Neural progenitor cell (in vitro differentiated cells): ENCODE measurements at regions not wholly inside any gene's neighbourhood (a gene's known extent, or its start where the extent isn't known, plus 50 kb on each side); places are given as distances from the start of the nearest gene placed in this dataset.

Experiments
- DNase-seq: peaks from one replicate; pipeline ENCODE4 v3.0.0-alpha.2; 2016; ENCODE audit warnings: low spot score
- H2AFZ ChIP-seq: fragments of 200-600 bp; sonication (generic); replicated peaks from 2 replicates; pipeline ENCODE4 v1.6.1; 2016; ENCODE audit warnings: antibody characterized with exemption
- H3F3A ChIP-seq: fragments of 200-600 bp; sonication (generic); 2 replicates; pipeline ENCODE4 v1.6.1; 2016; ENCODE audit warnings: antibody characterized with exemption, low read depth
- H3K27ac ChIP-seq: fragments of 200-600 bp; sonication (generic); 2 replicates; pipeline ENCODE4 v1.5.1; 2016; ENCODE audit warnings: mild to moderate bottlenecking
- H3K27me3 ChIP-seq: fragments of 200-600 bp; sonication (generic); 2 replicates; pipeline ENCODE4 v1.6.1; 2016; ENCODE audit warnings: mild to moderate bottlenecking, moderate library complexity
- H3K36me3 ChIP-seq: fragments of 200-600 bp; sonication (generic); 2 replicates; pipeline ENCODE4 v1.5.1; 2016
- H3K4me1 ChIP-seq: fragments of 200-600 bp; sonication (generic); 2 replicates; pipeline ENCODE4 v1.6.1; 2016; ENCODE audit warnings: mixed run types
- H3K4me2 ChIP-seq: fragments of 200-600 bp; sonication (generic); 2 replicates; pipeline ENCODE4 v1.6.1; 2016
- H3K4me3 ChIP-seq: fragments of 200-600 bp; sonication (generic); 2 replicates; pipeline ENCODE4 v1.5.1; 2016
- H3K79me2 ChIP-seq: fragments of 200-600 bp; sonication (generic); 2 replicates; pipeline ENCODE4 v1.6.1; 2016; ENCODE audit warnings: low read depth
- H3K9ac ChIP-seq: fragments of 200-600 bp; sonication (generic); 2 replicates; pipeline ENCODE4 v1.6.1; 2016
- H3K9me3 ChIP-seq: fragments of 200-600 bp; sonication (generic); 2 replicates; pipeline ENCODE4 v1.5.1; 2016; ENCODE audit warnings: low read depth
- H4K20me1 ChIP-seq: fragments of 200-600 bp; sonication (generic); 2 replicates; pipeline ENCODE4 v1.6.1; 2016; ENCODE audit warnings: low read depth
- H3K27ac Mint-ChIP-seq: 3 replicates; pipeline ENCODE4 v1.8.0; 2021; ENCODE audit warnings: mixed read lengths
- H3K27me3 Mint-ChIP-seq: 2 replicates; pipeline ENCODE4 v1.8.0; 2022; ENCODE audit warnings: low read depth, mild to moderate bottlenecking, inconsistent platforms, moderate library complexity, mixed read lengths; ENCODE audit not compliant: insufficient read depth
- H3K36me3 Mint-ChIP-seq: 3 replicates; pipeline ENCODE4 v1.8.0; 2021; ENCODE audit warnings: mixed read lengths
- H3K4me1 Mint-ChIP-seq: 3 replicates; pipeline ENCODE4 v1.8.0; 2021; ENCODE audit warnings: mixed read lengths
- H3K4me3 Mint-ChIP-seq: 3 replicates; pipeline ENCODE4 v1.8.0; 2021; ENCODE audit warnings: mild to moderate bottlenecking, moderate library complexity, mixed read lengths
- H3K9me3 Mint-ChIP-seq: 3 replicates; pipeline ENCODE4 v1.8.0; 2020; ENCODE audit warnings: mixed read lengths
- EZH2 ChIP-seq: fragments of 200-600 bp; sonication (generic); IDR thresholded peaks from 2 replicates; pipeline ENCODE4 v1.6.1; 2017; ENCODE audit warnings: antibody characterized with exemption, mild to moderate bottlenecking, moderate library complexity
- EZH2phosphoT487 ChIP-seq: fragments of 200-600 bp; sonication (generic); IDR thresholded peaks from 2 replicates; pipeline ENCODE4 v1.6.1; 2017; ENCODE audit warnings: antibody characterized with exemption
- TF ChIP-seq, protein P1 (sequence below): fragments of 200-600 bp; sonication (generic); IDR thresholded peaks from 2 replicates; pipeline ENCODE4 v1.5.1; 2017; ENCODE audit warnings: antibody characterized with exemption, mild to moderate bottlenecking

DNA sequence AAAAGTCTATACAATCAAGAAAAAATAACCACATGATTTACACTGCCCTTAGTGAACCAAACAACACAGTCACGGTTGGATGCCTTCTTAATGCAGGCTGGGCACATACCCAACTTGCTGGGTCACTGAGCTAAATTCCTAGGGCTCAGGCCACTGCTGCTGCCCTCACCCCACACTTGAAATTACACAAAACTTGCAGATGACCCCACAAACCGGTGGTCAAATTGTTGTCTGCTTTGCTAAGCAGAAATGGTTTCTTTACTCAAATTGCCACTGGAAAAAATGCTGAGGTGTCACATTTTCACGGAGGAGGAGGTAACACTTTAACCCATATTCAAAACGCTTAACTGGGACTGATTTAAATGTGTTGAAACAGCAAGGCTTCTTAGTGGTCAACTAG lies 62.4 kb downstream of the HMHB1 start:
- Histone ChIP-seq H3K79me2 (no peaks in the 10 kb centered on the region), H4K20me1 (no peaks in the 10 kb centered on the region), H3F3A (no peaks in the 10 kb centered on the region), H3K36me3 (no peaks in the 10 kb centered on the region), H3K4me2 (no peak overlapping the region), H3K9me3 (no peaks in the 10 kb centered on the region), H3K9ac (no peak overlapping the region), H3K27ac (no peak overlapping the region), H3K4me3 (no peak overlapping the region), H3K27me3 (no peaks in the 10 kb centered on the region), H2AFZ (no peak overlapping the region), H3K4me1 (peaks cover 4% of the 10 kb centered on the region)
- Mint-ChIP-seq H3K36me3 (no peaks in the 10 kb centered on the region), H3K27ac (no peak overlapping the region), H3K4me3 (no peak overlapping the region), H3K4me1 (peaks cover 5% of the 10 kb centered on the region), H3K27me3 (no peaks in the 10 kb centered on the region), H3K9me3 (no peaks in the 10 kb centered on the region)
- DNase-seq = no peak
- TF ChIP-seq, protein P1, sequence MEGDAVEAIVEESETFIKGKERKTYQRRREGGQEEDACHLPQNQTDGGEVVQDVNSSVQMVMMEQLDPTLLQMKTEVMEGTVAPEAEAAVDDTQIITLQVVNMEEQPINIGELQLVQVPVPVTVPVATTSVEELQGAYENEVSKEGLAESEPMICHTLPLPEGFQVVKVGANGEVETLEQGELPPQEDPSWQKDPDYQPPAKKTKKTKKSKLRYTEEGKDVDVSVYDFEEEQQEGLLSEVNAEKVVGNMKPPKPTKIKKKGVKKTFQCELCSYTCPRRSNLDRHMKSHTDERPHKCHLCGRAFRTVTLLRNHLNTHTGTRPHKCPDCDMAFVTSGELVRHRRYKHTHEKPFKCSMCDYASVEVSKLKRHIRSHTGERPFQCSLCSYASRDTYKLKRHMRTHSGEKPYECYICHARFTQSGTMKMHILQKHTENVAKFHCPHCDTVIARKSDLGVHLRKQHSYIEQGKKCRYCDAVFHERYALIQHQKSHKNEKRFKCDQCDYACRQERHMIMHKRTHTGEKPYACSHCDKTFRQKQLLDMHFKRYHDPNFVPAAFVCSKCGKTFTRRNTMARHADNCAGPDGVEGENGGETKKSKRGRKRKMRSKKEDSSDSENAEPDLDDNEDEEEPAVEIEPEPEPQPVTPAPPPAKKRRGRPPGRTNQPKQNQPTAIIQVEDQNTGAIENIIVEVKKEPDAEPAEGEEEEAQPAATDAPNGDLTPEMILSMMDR = no peak
- TF ChIP-seq EZH2 (no peak), EZH2phosphoT487 (no peak)

DNA sequence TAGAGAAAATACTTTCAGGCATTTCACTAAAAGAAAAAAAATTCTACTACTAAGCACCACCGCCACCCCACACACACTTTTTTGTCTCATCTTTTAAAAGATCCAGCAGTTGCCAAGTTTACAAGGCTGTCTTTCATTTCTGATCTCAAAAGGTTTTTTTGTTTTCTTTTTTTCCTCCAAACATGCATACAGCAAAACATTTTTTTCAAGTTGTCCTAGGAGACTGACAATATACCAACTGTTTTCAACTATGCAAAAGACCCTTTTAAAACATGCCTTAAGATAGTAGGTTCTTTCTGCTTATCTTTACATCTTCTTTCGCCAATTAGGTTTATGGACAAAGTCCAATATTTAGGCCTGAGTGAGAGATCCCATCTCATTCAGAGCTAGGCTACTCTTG lies 65.2 kb downstream of the HMHB1 start:
- Histone ChIP-seq H3K4me2 (no peak overlapping the region), H2AFZ (no peak overlapping the region), H3K9me3 (no peaks in the 10 kb centered on the region), H3F3A (no peaks in the 10 kb centered on the region), H3K27ac (no peak overlapping the region), H3K36me3 (no peaks in the 10 kb centered on the region), H4K20me1 (no peaks in the 10 kb centered on the region), H3K4me1 (peaks cover 8% of the 10 kb centered on the region), H3K27me3 (no peaks in the 10 kb centered on the region), H3K4me3 (no peak overlapping the region), H3K9ac (no peak overlapping the region), H3K79me2 (no peaks in the 10 kb centered on the region)
- no peak overlapping the region for H3K4me3 Mint-ChIP-seq
- no peaks in the 10 kb centered on the region for H3K9me3 Mint-ChIP-seq
- no peak for DNase-seq
- peaks cover 5% of the 10 kb centered on the region for H3K4me1 Mint-ChIP-seq
- no peaks in the 10 kb centered on the region for H3K36me3 Mint-ChIP-seq
- no peak overlapping the region for H3K27ac Mint-ChIP-seq
- peaks cover 3% of the 10 kb centered on the region for H3K27me3 Mint-ChIP-seq
- TF ChIP-seq, protein P1 = no peak
- TF ChIP-seq EZH2 (no peak), EZH2phosphoT487 (no peak)

DNA sequence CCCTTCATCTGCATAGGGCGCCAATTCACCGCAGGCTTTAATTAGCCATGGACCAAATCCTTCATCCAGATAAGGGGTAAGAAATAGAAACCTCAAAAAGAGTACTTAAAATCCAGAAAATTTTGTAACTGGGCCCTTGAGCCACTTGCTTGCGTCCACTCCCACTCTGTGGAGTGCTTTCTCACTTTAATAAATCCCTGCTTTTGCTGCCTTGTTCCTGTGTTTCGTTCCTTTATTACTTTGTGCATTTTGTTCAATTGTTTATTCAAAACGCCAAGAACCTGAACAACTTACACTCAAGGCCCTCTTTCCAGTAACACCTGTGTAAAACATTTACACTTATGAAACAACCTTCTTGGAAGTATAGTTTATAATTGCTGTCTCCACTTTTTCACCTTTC lies 66.5 kb downstream of the HMHB1 start:
- Histone ChIP-seq H3K9me3 (no peaks in the 10 kb centered on the region), H3K79me2 (no peaks in the 10 kb centered on the region), H3K27me3 (no peaks in the 10 kb centered on the region), H3F3A (no peaks in the 10 kb centered on the region), H3K27ac (no peak overlapping the region), H3K4me1 (peaks cover 8% of the 10 kb centered on the region), H4K20me1 (no peaks in the 10 kb centered on the region), H3K9ac (no peak overlapping the region), H3K36me3 (no peaks in the 10 kb centered on the region), H3K4me3 (no peak overlapping the region), H3K4me2 (no peak overlapping the region), H2AFZ (no peak overlapping the region)
- DNase-seq = no peak
- peaks cover 3% of the 10 kb centered on the region for H3K27me3 Mint-ChIP-seq
- H3K9me3 Mint-ChIP-seq = no peaks in the 10 kb centered on the region
- no peak overlapping the region for H3K27ac Mint-ChIP-seq
- no peak overlapping the region for H3K4me3 Mint-ChIP-seq
- TF ChIP-seq EZH2 (no peak), EZH2phosphoT487 (no peak)
- TF ChIP-seq, protein P1 = no peak
- H3K36me3 Mint-ChIP-seq = no peaks in the 10 kb centered on the region
- peaks cover 5% of the 10 kb centered on the region for H3K4me1 Mint-ChIP-seq

DNA sequence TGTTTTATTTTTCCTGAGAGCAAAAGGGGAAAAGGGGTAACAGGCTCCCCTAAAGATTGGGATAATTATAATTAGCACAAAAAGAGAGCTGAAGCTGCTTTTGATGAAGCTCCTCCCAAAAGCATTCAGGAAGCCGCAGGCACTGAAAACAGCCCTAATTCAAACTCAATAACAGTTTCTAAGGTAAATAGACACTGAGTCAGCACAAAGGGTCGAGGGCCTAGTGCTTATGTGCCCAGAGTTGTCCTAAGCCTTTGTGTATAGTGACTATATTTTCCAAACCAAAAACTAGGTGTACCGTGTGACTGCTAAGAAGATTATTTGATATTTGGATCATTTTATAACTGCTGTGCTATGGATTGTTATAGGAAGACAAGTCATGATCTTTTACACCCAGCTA lies 67.7 kb downstream of the HMHB1 start:
- no peaks in the 10 kb centered on the region for H3K9me3 Mint-ChIP-seq
- Histone ChIP-seq H3K27ac (no peak overlapping the region), H3K79me2 (no peaks in the 10 kb centered on the region), H4K20me1 (no peaks in the 10 kb centered on the region), H3F3A (no peaks in the 10 kb centered on the region), H3K9me3 (no peaks in the 10 kb centered on the region), H3K36me3 (no peaks in the 10 kb centered on the region), H3K27me3 (no peaks in the 10 kb centered on the region), H3K4me3 (no peak overlapping the region), H3K4me1 (peaks cover 6% of the 10 kb centered on the region), H2AFZ (no peak overlapping the region), H3K9ac (no peak overlapping the region), H3K4me2 (no peak overlapping the region)
- H3K4me1 Mint-ChIP-seq = no peaks in the 10 kb centered on the region
- no peak overlapping the region for H3K27ac Mint-ChIP-seq
- H3K36me3 Mint-ChIP-seq = no peaks in the 10 kb centered on the region
- peaks cover 6% of the 10 kb centered on the region for H3K27me3 Mint-ChIP-seq
- no peak overlapping the region for H3K4me3 Mint-ChIP-seq
- no peak for TF ChIP-seq EZH2
- TF ChIP-seq, protein P1 = no peak
- TF ChIP-seq EZH2phosphoT487 = no peak
- no peak for DNase-seq
